ENCODE measurements at regions not wholly inside any gene's neighbourhood (a gene's known extent, or its start where the extent isn't known, plus 50 kb on each side); places are given as distances from the start of the nearest gene placed in this dataset.
A peak's percentile ranks its signal among the peaks of the same experiment; 100 is the strongest.
"Not testable (repeated sequence)": the region's sequence is repeated elsewhere in the genome, so short reads cannot be mapped to it uniquely, and the experiment has no call there.

- peak; percentile 89 for DNase-seq (ENCODE audit: low spot score)
Observed at GRCh38 chr6:163745536-163746400, 331.2 kb downstream of the QKI start.

- DNase-seq (ENCODE audit: low spot score): no peak
Observed at GRCh38 chr6:163744256-163744925, 329.9 kb downstream of the QKI start.

- no peak for DNase-seq (ENCODE audit: low spot score)
Observed at GRCh38 chr6:163743796-163744195, 329.3 kb downstream of the QKI start.

GRCh38 chr6:163741743-163742363 lies 327.3 kb downstream of the QKI start:
- DNase-seq (ENCODE audit: low spot score): no peak

- DNase-seq (ENCODE audit: low spot score): no peak
Observed at GRCh38 chr6:163741342-163741741, 326.8 kb downstream of the QKI start.

- no peak for DNase-seq (ENCODE audit: low spot score)
Observed at GRCh38 chr6:163739966-163740365, 325.4 kb downstream of the QKI start.

GRCh38 chr6:163739408-163739725 lies 324.8 kb downstream of the QKI start:
- no peak for DNase-seq (ENCODE audit: low spot score)

GRCh38 chr6:163738725-163739407 lies 324.3 kb downstream of the QKI start:
- no peak for DNase-seq (ENCODE audit: low spot score)

GRCh38 chr6:163738304-163738703 lies 323.8 kb downstream of the QKI start:
- DNase-seq (ENCODE audit: low spot score): no peak

- no peak for DNase-seq (ENCODE audit: low spot score)
Observed at GRCh38 chr6:163735076-163735475, 320.6 kb downstream of the QKI start.

GRCh38 chr6:163733061-163733460 lies 318.5 kb downstream of the QKI start:
- no peak for DNase-seq (ENCODE audit: low spot score)

- DNase-seq (ENCODE audit: low spot score): no peak
Observed at GRCh38 chr6:163732479-163732878, 318.0 kb downstream of the QKI start.

GRCh38 chr6:163732014-163732351 lies 317.5 kb downstream of the QKI start:
- DNase-seq (ENCODE audit: low spot score): not testable (repeated sequence)

- DNase-seq (ENCODE audit: low spot score): no peak
Observed at GRCh38 chr6:163731215-163732013, 316.9 kb downstream of the QKI start.

- no peak for DNase-seq (ENCODE audit: low spot score)
Observed at GRCh38 chr6:163730246-163731210, 316.0 kb downstream of the QKI start.

- no peak for DNase-seq (ENCODE audit: low spot score)
Observed at GRCh38 chr6:163729127-163729872, 314.8 kb downstream of the QKI start.

- no peak for DNase-seq (ENCODE audit: low spot score)
Observed at GRCh38 chr6:163728442-163729126, 314.1 kb downstream of the QKI start.

GRCh38 chr6:163726037-163726695 lies 311.6 kb downstream of the QKI start:
- DNase-seq (ENCODE audit: low spot score): no peak
